KOPT-K1 (cell line): ENCODE measurements at regions not wholly inside any gene's neighbourhood (a gene's known extent, or its start where the extent isn't known, plus 50 kb on each side); places are given as distances from the start of the nearest gene placed in this dataset.
"Not testable (repeated sequence)": the region's sequence is repeated elsewhere in the genome, so short reads cannot be mapped to it uniquely, and the experiment has no call there.

Experiments used
- H3K27ac ChIP-seq: fragments of 200-600 bp; sonication (generic); 2 replicates; pipeline ENCODE4 v1.5.1; 2016; ENCODE audit warnings: antibody characterized with exemption, mild to moderate bottlenecking, low read depth, low read length; ENCODE audit not compliant: poor library complexity, severe bottlenecking
- H3K36me3 ChIP-seq: fragments of 200-600 bp; sonication (generic); 2 replicates; pipeline ENCODE4 v1.5.1; 2017; ENCODE audit warnings: antibody characterized with exemption, mild to moderate bottlenecking, low read length, moderate library complexity; ENCODE audit not compliant: insufficient read depth
- H3K9me3 ChIP-seq: fragments of 200-600 bp; sonication (generic); 2 replicates; pipeline ENCODE4 v1.5.1; 2017; ENCODE audit warnings: antibody characterized with exemption, low read length, mild to moderate bottlenecking; ENCODE audit not compliant: insufficient read depth, poor library complexity, severe bottlenecking

DNA sequence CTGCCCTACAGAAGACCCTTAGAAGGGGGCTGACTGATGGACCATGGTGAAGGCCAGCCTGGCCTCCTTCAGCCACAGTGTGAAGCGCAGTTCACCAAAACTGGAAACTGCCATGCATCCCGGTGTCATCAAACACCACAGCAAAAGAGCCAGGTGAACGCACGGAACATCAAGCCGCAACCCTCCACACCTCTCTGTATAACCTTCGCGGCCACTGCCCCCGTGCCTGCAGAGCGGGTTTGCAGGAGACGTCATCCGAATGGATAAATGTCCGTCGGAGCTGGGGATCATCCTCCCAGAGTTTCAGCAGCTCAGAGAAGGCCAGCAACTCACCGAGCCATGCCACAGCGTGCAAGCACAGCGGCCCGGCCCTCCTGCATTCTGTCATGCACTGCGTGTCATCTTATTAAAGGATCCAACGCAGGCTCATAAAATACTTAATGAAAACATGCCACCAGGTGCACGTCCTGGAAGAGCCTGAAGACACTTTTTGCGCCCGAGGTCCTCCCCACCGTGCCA lies 309.9 kb downstream of the BRD1 start:
- Histone ChIP-seq H3K9me3 (peaks cover 6% of the 10 kb centered on the region), H3K36me3 (no peaks in the 10 kb centered on the region), H3K27ac (no peak overlapping the region)

- H3K27ac ChIP-seq = no peak overlapping the region
Measured at GRCh38 chr22:49517211-49517610, 310.5 kb downstream of the BRD1 start.

DNA sequence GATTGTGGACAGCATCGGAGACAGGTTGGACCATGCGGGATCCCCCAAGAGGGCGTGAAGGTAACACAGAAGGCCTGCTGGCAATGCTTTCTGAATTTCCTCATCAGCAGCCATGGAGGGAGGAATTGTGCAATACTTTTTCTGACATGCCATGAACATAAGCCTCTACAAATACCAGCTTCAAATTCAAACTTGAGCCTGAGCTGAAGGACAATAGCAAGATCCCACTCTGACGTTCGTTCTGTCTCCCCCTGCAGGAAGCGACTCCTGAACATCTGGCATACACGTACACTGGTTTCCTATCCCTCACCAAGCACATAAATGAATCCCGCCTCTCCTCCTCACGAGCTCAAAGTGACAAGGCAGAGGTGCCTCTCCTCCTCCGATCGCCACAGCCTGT lies 312.2 kb downstream of the BRD1 start:
- no peak overlapping the region for H3K27ac ChIP-seq
- peaks cover 28% of the 10 kb centered on the region for H3K9me3 ChIP-seq
- no peaks in the 10 kb centered on the region for H3K36me3 ChIP-seq

More at GRCh38 chr22:49517211-49517610, 310.5 kb downstream of the BRD1 start:
- no peaks in the 10 kb centered on the region for H3K36me3 ChIP-seq
- peaks cover 11% of the 10 kb centered on the region for H3K9me3 ChIP-seq

DNA sequence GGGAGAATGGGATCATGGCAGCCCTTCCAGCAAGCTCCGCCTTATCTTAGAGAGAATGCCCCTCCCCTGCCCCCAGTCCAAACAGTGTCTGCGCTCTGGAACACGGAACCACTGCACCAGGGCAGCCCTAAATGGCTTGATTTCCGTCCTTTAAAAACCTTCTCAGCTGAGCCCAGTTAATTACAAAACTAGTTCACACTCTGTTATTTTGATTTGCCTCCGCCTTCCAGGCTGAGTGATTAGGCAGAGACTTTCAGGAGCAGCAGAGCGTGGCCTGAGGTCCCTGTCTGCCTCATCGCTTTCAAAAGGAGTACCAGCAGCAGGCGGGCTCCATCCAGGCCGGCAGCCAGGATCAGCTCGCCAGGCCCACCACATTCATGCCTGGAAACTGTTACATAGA lies 313.0 kb downstream of the BRD1 start:
- no peak overlapping the region for H3K27ac ChIP-seq
- no peaks in the 10 kb centered on the region for H3K36me3 ChIP-seq
- peaks cover 31% of the 10 kb centered on the region for H3K9me3 ChIP-seq

GRCh38 chr22:49514211-49514610 lies 313.5 kb downstream of the BRD1 start:
- no peak overlapping the region for H3K27ac ChIP-seq
- no peaks in the 10 kb centered on the region for H3K36me3 ChIP-seq
- H3K9me3 ChIP-seq = peaks cover 31% of the 10 kb centered on the region

- Histone ChIP-seq H3K9me3 (peaks cover 31% of the 10 kb centered on the region), H3K27ac (no peak overlapping the region), H3K36me3 (no peaks in the 10 kb centered on the region)
Measured at GRCh38 chr22:49513358-49513851, 314.3 kb downstream of the BRD1 start.

DNA sequence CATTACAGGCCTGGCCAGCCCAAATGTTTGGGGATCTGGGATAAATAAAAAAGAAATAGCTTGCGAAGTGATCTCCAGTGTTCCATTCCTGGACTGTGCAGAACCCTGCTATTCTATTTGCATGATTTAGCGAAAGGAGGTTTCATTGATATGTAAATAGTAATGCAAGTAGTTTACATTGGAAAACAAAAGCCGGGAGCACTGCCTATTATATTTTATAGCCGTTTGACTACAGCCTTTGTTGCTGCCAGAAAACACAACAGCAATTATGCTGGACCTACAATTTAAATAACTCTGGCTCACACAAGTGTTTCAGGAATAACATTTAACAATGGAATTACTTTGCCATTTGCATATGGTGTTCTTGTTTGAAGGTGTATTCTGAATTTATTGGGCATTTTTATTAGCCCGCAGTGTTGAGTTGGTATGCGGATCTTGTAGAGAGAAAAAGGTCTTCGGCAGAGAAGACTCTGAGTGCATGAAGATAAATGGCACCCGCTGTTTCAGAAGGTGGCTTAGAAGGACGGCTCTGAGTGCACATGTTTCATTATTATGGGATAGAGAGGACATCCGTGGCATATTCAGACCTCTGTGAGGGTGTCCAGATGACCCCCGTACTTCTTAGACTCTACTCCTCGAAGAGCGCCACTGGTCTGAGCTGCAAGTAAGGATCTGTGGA lies 315.0 kb downstream of the BRD1 start:
- Histone ChIP-seq H3K9me3 (peaks cover 31% of the 10 kb centered on the region), H3K27ac (peak overlapping the region; percentile 38), H3K36me3 (no peaks in the 10 kb centered on the region)

DNA sequence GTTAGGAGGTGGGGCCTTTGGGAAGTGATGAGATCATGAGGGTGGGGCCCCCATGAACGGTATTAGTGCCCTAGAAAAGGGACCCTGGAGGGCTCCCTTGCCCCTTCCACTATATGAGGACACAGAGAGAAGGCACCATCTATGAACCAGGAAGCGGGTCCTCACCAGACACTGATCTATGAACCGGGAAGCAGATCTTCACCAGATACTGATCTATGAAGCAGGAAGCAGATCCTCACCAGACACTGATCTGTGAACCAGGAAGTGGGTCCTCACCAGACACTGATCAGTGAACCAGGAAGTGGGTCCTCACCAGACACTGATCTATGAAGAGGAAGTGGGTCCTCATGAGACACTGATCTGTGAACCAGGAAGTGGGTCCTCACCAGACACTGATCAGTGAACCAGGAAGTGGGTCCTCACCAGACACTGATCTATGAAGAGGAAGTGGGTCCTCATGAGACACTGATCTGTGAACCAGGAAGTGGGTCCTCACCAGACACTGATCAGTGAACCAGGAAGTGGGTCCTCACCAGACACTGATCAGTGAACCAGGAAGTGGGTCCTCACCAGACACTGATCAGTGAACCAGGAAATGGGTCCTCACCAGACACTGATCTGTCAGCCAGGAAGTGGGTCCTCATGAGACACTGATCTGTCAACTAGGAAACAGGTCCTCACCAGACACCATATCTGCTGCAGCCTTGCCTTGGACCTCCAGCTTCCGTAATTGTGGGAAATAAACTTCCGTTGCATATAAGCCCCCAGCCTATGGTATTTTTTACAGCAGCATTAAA lies 316.1 kb downstream of the BRD1 start:
- H3K36me3 ChIP-seq = not testable (repeated sequence)
- Histone ChIP-seq H3K27ac (peak overlapping the region; percentile 38), H3K9me3 (peaks cover 31% of the 10 kb centered on the region)

DNA sequence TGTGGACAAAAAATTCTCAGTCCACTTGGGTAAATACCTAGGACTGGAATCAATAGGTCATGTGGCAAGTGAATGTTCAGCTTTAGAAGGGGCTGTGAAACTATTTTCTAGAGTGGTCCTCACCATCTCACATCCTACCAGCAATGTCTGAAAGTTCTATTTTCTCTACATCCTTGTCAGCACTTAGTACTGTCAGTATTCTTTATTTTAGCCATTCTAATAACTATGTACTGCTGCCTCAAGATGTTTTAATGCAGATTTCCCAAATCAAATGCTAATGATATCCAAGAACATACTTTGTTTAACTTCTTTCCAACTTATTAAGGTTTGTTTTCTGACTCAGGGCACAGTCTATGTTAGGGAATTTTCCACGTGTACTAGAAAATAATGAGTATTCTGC lies 317.0 kb downstream of the BRD1 start:
- H3K36me3 ChIP-seq = no peaks in the 10 kb centered on the region
- H3K27ac ChIP-seq = no peak overlapping the region
- H3K9me3 ChIP-seq = peaks cover 31% of the 10 kb centered on the region

DNA sequence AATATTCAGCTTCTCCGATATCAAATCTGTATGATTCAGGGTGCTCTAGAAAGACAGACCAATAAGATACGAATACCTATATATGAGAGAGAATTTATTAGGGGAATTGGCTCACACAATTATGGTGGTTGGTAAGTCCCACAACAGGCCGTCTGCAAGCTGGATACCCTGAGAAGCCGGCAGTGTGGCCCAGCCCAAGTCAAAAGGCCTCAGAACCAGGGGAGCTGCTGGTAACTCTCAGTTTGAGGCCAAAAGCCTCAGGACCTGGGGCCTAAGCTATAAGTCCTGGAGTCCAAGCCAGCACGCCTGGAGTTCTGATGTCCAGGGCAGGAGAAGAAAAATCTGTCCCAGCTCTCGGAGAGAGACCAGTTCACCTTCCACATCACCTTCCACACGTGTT lies 318.7 kb downstream of the BRD1 start:
- H3K9me3 ChIP-seq = peaks cover 31% of the 10 kb centered on the region
- H3K36me3 ChIP-seq = no peaks in the 10 kb centered on the region
- no peak overlapping the region for H3K27ac ChIP-seq

DNA sequence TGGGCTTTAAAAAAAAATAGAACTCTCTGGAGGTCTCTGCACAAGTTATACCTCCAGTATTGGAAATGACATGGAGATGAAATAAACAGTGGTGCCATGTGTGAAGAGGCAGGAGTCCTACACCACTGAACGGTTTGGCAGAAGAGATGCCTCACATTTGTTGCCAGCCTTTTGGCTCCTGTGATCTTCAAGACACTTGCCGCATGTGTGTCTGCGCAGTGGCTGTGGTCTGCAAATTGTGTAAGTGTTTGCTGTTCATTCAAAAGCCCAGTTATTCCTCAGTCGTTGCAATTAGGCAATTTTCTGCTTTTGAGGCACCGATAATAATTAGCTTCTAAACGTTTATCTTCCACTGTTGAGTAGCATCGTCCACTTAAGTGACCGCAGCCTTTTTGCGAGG lies 319.1 kb downstream of the BRD1 start:
- Histone ChIP-seq H3K9me3 (peaks cover 31% of the 10 kb centered on the region), H3K27ac (no peak overlapping the region), H3K36me3 (no peaks in the 10 kb centered on the region)

DNA sequence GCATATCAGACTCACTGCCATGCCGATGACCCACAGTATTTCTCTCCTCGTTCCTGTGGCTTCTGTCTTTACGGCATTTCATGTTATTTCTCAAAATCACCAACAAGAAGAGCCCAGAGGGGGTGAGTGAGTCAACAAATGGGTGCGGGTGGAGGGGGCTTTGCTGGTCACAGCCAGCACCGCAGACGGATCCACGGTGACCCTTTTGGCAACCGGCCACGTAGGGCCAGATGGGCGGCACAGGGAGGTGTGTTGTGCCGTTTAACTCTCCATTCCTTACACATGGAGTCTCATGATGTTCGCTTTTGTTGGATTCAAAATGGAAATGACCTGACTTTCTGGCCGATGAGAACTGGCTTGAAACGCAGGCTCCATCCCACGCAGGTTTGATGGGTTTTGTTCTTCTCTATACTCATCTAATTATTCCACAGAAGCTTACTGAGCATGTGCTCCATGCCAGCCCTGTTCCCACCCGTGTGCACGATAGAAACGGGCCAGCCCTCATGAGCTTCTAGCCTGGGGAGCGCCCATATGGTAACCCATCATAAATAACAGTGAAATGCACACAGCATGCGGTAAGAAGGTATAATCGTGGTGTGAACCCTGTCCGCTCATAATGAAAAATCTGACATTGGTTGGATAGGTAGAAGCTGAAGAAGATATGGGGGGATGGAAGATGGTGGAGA lies 319.9 kb downstream of the BRD1 start:
- Histone ChIP-seq H3K9me3 (peaks cover 26% of the 10 kb centered on the region), H3K27ac (no peak overlapping the region), H3K36me3 (no peaks in the 10 kb centered on the region)

GRCh38 chr22:49506010-49506400 lies 321.7 kb downstream of the BRD1 start:
- no peaks in the 10 kb centered on the region for H3K36me3 ChIP-seq
- H3K9me3 ChIP-seq = peaks cover 8% of the 10 kb centered on the region
- no peak overlapping the region for H3K27ac ChIP-seq

DNA sequence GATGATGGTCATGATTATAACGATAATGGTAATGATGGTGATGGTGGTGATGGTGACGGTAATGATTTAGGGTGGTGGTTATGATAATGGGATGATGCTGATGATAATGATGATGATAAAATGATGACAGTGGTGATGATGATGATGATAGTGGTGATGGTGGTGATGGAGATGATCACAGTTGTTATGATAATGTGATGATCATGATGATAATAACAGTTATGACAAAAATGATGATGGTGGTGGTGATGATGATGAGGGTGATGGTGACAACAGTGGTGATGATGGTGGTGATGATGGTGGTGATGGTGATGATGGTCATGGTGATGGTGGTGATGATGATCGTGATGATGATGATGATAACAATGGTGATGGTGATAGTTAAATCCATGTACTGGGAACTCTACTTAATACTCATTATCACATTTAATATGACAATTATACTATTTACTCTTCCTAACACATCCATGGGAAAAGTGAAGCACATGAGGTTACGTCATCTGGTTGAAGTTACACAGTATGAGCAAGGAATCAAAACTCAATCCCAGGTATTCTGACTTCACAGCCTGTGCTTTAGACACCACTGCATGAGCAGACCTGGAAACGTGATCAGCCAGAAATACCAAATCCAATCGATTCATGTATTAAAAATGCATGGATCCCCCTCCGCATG lies 322.2 kb downstream of the BRD1 start:
- H3K9me3 ChIP-seq = peaks cover 3% of the 10 kb centered on the region
- H3K36me3 ChIP-seq = no peaks in the 10 kb centered on the region
- H3K27ac ChIP-seq = no peak overlapping the region
